ENCODE measurements at regions not wholly inside any gene's neighbourhood (a gene's known extent, or its start where the extent isn't known, plus 50 kb on each side); places are given as distances from the start of the nearest gene placed in this dataset.

- CTCF ChIA-PET = no interaction called here
- no peak overlapping the region for H3K27ac ChIP-seq
- TF ChIP-seq CTCF (conservative IDR thresholded peaks at IDR 0.05; ENCODE audit: low read depth) = no peak
- POLR2A ChIA-PET (ENCODE audit: low non-redundant PET) = no interaction called here
- no peak for DNase-seq (ENCODE audit: low spot score)
These were observed 245.3 kb downstream of the TSN start for GRCh38 chr2:122000556-122001340.

DNA sequence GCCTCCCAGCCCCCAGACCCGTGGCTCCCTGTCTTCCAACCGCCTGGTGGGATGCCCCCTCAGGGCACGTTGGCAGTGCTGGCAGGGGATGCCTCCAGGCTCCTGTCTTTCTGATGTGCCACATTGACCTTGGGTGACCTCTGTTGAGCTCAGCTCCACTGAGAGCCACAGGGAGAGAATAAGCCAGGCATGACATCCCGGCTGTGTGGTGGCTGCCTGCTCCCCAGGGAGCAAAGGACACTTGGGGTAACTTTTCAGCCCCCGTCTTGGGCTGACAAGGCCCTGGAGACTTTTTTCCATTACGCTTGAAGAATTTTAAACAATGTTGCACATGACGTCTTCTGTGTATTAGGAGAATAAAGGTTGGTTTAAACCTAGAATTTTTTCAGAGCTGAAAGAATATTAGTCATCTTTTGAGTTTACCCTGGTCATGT is 246.0 kb downstream of the TSN start:
- no peak overlapping the region for H3K27ac ChIP-seq
- CTCF ChIA-PET = no interaction called here
- POLR2A ChIA-PET (ENCODE audit: low non-redundant PET) = no interaction called here
- no peak for TF ChIP-seq CTCF (conservative IDR thresholded peaks at IDR 0.05; ENCODE audit: low read depth)
- DNase-seq (ENCODE audit: low spot score) = no peak

DNA sequence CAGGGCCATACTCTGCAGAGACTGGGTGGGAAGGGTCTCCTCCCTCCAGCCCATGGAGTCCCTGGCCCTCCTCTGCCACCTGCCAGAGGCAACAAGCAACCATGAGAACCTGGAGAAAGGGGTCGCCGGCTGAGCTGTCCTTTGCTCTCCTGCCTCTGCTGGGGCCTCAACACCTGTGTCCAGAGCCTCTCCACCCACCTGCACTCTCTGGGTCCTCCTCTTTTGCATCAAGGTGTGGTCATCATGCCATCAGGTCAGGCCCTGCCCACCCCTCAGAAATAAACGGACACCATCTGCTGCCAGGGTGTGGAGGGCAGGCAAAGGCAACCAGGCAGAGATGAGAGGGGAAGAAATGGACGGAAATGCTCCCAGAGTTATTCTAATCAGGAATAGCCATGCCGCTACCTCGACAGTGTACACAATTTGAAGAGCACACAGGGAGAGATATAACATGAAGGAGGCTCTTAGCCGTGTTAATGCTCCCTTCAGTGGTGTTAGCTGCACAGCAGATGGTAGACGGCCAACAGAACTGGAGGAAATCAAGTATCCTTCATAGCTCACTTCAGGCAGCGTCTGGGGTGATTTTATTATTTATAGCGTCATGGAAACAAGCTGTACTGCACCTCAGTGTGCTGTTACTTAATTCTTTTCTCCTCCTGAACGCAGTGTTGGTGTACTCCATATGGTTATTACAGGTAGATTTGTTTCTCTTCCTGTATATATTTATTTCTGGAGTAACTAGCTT is 247.9 kb downstream of the TSN start:
- no peak for TF ChIP-seq CTCF (conservative IDR thresholded peaks at IDR 0.05; ENCODE audit: low read depth)
- no peak for DNase-seq (ENCODE audit: low spot score)
- H3K27ac ChIP-seq = no peak overlapping the region
- CTCF ChIA-PET = no interaction called here
- POLR2A ChIA-PET (ENCODE audit: low non-redundant PET) = no interaction called here

GRCh38 chr2:122007126-122007525 is 251.7 kb downstream of the TSN start:
- no peak overlapping the region for H3K27ac ChIP-seq
- ChIA-PET CTCF (no interaction called here), POLR2A (ENCODE audit: low non-redundant PET) (no interaction called here)
- TF ChIP-seq CTCF (conservative IDR thresholded peaks at IDR 0.05; ENCODE audit: low read depth) = no peak
- DNase-seq (ENCODE audit: low spot score) = no peak

DNA sequence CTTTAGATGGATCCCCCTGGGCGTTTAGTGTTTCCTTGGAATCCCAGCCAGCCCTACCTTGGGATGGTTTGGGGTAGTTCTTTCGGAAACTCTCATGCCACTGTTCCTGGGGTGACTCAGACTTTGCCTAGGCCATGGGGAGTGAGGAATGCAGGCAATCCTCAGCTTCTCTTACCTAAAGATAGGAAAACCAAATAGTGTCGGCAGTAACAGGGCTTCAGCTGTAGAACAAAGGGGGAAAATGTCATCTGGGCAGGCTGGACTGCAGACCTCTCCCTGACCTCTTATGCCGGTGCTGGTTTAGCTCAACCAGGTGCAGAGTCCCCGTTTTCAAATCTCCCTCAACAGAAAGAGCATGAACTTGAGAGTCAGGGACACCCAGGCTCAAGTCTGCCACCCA is 252.1 kb downstream of the TSN start:
- no peak overlapping the region for H3K27ac ChIP-seq
- no peak for DNase-seq (ENCODE audit: low spot score)
- no peak for TF ChIP-seq CTCF (conservative IDR thresholded peaks at IDR 0.05; ENCODE audit: low read depth)
- ChIA-PET POLR2A (ENCODE audit: low non-redundant PET) (no interaction called here), CTCF (no interaction called here)

GRCh38 chr2:122009561-122009960 is 254.1 kb downstream of the TSN start:
- CTCF ChIA-PET = interaction anchor here (0.6 kb wide), 2 partner anchors 206 to 1310 kb away, joined by 3 to 5 read pairs; no protein-coding TSS in a partner anchor
- TF ChIP-seq CTCF (conservative IDR thresholded peaks at IDR 0.05; ENCODE audit: low read depth) = no peak
- no peak for DNase-seq (ENCODE audit: low spot score)
- POLR2A ChIA-PET (ENCODE audit: low non-redundant PET) = no interaction called here
- no peak overlapping the region for H3K27ac ChIP-seq
